Ascending aorta (tissue), 2 donors: ENCODE measurements at regions not wholly inside any gene's neighbourhood (a gene's known extent, or its start where the extent isn't known, plus 50 kb on each side); places are given as distances from the start of the nearest gene placed in this dataset.

Source experiments
- DNase-seq, 2 donors: peaks; one replicate each; pipeline ENCODE4 v3.0.0-alpha.2; 2019; ENCODE audit warnings: low spot score in 2 of 2
- H3K27ac ChIP-seq, 2 donors: fragments of 200-600 bp; sonication (generic); one replicate each; pipeline ENCODE4 v1.5.1; 2016 to 2017; ENCODE audit warnings: mild to moderate bottlenecking in 1 of 2
- H3K27me3 ChIP-seq: fragments of 200-600 bp; sonication (generic); one replicate; pipeline ENCODE4 v1.5.1; 2017
- H3K36me3 ChIP-seq, 2 donors: fragments of 200-600 bp; sonication (generic); one replicate each; pipeline ENCODE4 v1.5.1; 2016
- H3K4me1 ChIP-seq, 2 donors: fragments of 200-600 bp; sonication (generic); one replicate each; pipeline ENCODE4 v1.5.1; 2016 to 2017; ENCODE audit warnings: mild to moderate bottlenecking in 1 of 2
- H3K4me3 ChIP-seq, 2 donors: fragments of 200-600 bp; sonication (generic); one replicate each; pipeline ENCODE4 v1.5.1; 2016 to 2017; ENCODE audit warnings: mild to moderate bottlenecking in 1 of 2
- H3K9me3 ChIP-seq, 2 donors: fragments of 200-600 bp; sonication (generic); one replicate each; pipeline ENCODE4 v1.5.1; 2016
- intact Hi-C: fragments of 100-400 bp; cut with DNase I; formaldehyde crosslinking; loops from one replicate; pipeline ENCODE4 v1.15.1; 2023
- TF ChIP-seq, protein P1 (sequence below), 3 experiments: fragments of 200-600 bp in 2 of 3; fragments of 450-650 bp in 1 of 3; sonication (generic) in 2 of 3; IDR thresholded peaks; one replicate each; pipeline ENCODE4 v1.5.1; 2016 to 2019; ENCODE audit warnings: antibody characterized with exemption in 3 of 3, mild to moderate bottlenecking in 1 of 3, moderate library complexity in 1 of 3

DNA sequence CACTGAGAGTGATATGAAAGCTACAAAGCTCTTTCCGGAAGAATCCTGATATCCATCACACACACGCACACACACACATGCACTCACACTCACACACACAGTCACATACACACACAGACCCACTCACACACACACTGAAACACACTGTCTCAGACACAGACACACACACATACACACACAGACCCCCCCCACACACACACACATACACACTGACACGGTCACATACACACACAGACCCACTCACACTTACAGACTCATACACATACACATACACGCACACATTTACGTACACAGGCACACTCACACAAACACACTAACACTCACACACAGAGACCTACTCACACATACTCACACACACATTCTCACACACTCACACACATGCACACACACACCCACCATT is 58.6 kb downstream of the LIG4 start:
- Histone ChIP-seq H3K4me3 (no peak overlapping the region), H3K9me3 (no peaks in the 10 kb centered on the region), H3K27ac (no peak overlapping the region), H3K4me1 (no peaks in the 10 kb centered on the region), H3K27me3 (no peaks in the 10 kb centered on the region), H3K36me3 (no peaks in the 10 kb centered on the region)
- no peak for DNase-seq
- intact Hi-C loops: no loop called here
- TF ChIP-seq, protein P1, sequence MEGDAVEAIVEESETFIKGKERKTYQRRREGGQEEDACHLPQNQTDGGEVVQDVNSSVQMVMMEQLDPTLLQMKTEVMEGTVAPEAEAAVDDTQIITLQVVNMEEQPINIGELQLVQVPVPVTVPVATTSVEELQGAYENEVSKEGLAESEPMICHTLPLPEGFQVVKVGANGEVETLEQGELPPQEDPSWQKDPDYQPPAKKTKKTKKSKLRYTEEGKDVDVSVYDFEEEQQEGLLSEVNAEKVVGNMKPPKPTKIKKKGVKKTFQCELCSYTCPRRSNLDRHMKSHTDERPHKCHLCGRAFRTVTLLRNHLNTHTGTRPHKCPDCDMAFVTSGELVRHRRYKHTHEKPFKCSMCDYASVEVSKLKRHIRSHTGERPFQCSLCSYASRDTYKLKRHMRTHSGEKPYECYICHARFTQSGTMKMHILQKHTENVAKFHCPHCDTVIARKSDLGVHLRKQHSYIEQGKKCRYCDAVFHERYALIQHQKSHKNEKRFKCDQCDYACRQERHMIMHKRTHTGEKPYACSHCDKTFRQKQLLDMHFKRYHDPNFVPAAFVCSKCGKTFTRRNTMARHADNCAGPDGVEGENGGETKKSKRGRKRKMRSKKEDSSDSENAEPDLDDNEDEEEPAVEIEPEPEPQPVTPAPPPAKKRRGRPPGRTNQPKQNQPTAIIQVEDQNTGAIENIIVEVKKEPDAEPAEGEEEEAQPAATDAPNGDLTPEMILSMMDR (IDR thresholded peaks at IDR 0.05): no peak

DNA sequence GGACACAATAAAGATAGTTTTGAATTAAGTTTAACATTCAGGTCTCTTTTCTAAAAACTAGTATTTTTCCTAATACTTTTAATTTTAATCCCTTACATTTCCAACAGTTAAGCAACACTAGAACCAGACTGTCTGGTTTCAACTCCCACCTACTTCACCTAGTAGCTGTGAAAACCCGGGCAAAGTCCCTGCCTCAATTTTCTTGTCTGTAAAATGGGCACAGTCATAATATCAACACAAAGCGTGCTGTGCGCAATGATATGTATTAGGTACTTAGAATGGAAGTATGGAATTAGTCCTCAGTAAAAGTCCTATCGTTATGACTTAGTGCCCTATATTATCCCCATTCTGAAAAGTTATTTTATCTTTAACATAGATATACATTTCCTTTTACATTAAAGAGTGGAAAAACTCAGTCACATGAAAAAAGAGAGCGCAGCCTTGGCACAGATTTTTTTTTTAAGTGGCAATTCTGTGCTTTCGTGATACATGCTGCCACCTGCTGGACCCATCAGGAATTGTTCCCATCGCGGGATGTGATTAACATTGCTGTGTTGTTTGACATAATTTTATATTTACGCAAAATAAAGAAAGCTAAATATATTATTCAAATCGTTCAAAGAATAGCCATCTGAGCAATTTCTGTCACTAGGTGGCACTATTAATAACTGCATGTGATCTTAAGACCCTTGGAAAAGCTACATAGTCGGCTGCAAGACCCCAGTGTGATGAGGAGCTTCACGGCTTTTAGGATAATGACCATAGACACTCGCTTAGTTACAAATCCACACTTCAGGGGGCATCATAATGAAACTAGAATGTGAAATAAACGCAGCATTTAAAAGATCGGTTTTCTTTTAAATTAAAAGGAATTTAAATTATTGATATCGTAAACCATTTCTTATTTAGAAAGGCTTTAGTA is 59.9 kb downstream of the LIG4 start:
- Histone ChIP-seq H3K36me3 (no peaks in the 10 kb centered on the region), H3K9me3 (no peaks in the 10 kb centered on the region), H3K4me1 (no peaks in the 10 kb centered on the region), H3K27ac (no peak overlapping the region), H3K27me3 (no peaks in the 10 kb centered on the region), H3K4me3 (no peak overlapping the region)
- intact Hi-C loops: loop anchor here (1.0 kb wide), 1 partner anchor 944 kb away; no protein-coding TSS in a partner anchor
- no peak for DNase-seq
- TF ChIP-seq, protein P1 (IDR thresholded peaks at IDR 0.05): peak; percentile 22 to 70 (median 64)

DNA sequence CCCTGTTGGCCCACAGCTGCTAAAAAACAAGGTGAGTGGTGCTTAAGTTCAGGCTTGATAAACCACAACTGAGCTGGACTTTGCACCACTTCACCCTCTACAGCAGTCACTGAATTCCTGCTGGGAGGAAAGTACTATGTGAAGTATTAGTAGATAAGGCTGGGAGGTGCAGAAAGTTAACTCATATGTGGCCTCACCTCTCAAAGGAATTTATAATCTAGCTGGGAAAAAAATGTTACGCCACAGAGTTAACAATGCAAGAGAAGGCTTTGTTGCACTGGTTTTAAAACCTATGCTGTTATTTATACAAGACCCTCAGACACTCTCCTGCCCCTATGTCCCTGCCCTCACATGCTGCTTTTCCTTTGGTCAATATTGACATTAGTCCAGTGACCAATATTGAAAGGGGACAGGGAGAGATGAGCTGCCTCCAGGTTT is 60.9 kb downstream of the LIG4 start:
- Histone ChIP-seq H3K36me3 (no peaks in the 10 kb centered on the region), H3K4me1 (no peaks in the 10 kb centered on the region), H3K27ac (no peak overlapping the region), H3K4me3 (no peak overlapping the region), H3K27me3 (no peaks in the 10 kb centered on the region), H3K9me3 (no peaks in the 10 kb centered on the region)
- no peak for DNase-seq
- intact Hi-C loops: no loop called here
- TF ChIP-seq, protein P1 (IDR thresholded peaks at IDR 0.05): no peak

DNA sequence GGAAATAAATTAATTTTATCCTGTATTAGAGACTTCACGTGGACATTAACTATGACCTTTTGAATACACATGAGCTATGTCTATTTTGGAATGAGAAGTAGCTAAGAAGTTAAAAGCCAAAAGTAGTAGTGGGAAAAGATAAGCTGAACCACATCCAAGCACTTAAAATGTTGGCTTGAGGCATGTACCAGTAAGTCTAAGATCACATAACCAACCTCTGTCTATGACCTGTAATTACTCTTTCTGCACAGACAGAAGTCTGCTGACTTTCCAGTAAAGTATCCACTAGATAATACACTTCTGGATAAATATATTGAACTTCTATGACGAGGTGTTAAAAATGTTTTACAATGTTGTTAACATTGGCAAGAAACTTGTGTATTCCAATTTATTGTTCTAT is 68.7 kb downstream of the LIG4 start:
- Histone ChIP-seq H3K36me3 (no peaks in the 10 kb centered on the region), H3K27me3 (no peaks in the 10 kb centered on the region), H3K9me3 (no peaks in the 10 kb centered on the region), H3K27ac (no peak overlapping the region), H3K4me3 (no peak overlapping the region), H3K4me1 (no peaks in the 10 kb centered on the region)
- intact Hi-C loops: no loop called here
- no peak for DNase-seq
- TF ChIP-seq, protein P1 (IDR thresholded peaks at IDR 0.05): no peak

DNA sequence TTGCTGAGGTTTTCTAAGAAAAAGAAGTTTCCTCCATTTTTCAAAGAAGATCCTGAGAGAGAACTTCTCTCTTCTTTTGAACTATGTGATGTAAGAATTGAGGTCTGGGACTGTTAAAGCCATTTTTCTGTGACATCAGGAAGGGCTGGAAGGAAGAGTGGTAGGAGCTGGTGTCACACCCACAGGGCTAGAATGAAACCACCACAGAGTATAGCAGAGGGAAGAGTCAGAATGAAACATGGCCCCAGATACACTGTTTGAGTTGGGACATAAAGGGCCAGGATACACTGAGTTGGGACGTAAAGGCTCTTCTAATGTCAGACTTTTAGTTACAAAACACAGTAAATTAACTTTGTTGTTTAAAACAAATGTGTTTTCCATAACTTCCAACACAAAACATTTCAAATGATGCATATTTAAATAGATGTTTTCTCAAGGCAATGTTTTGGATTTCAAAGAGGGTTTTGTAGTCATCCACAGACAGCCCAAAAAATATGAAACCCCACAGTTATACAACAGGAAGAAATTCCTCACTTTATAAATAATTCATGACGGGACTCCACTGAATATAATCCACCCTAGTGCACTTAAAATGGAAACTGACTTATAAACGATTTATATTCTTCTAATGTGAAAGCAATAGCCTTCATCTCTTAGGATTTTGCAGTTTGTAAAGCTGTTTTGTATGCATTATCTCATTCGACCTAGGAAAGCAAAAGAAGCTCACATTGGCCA is 72.5 kb downstream of the LIG4 start:
- DNase-seq: no peak
- intact Hi-C loops: no loop called here
- TF ChIP-seq, protein P1 (IDR thresholded peaks at IDR 0.05): no peak
- H3K27me3 ChIP-seq: no peaks in the 10 kb centered on the region
- no peaks in the 10 kb centered on the region for H3K4me1 ChIP-seq
- H3K4me3 ChIP-seq: no peak overlapping the region
- H3K27ac ChIP-seq: no peak overlapping the region
- H3K36me3 ChIP-seq: no peaks in the 10 kb centered on the region
- no peaks in the 10 kb centered on the region for H3K9me3 ChIP-seq
